Right forelimb (tissue), 1 donor: ENCODE measurements at regions not wholly inside any gene's neighbourhood (a gene's known extent, or its start where the extent isn't known, plus 50 kb on each side); places are given as distances from the start of the nearest gene placed in this dataset.

Experiments used
- DNase-seq: peaks from one replicate; pipeline ENCODE4 v3.0.0-alpha.2; 2018

- no peak for DNase-seq
Measured at GRCh38 chr15:87345961-87346360, 910.6 kb downstream of the NTRK3 start.

- no peak for DNase-seq
Measured at GRCh38 chr15:87343966-87344365, 912.6 kb downstream of the NTRK3 start.

GRCh38 chr15:87340370-87340769 is 916.2 kb downstream of the NTRK3 start:
- DNase-seq = no peak

- DNase-seq = no peak
Measured at GRCh38 chr15:87326269-87326668, 930.3 kb downstream of the NTRK3 start.

- no peak for DNase-seq
Measured at GRCh38 chr15:87322870-87323269, 933.7 kb downstream of the NTRK3 start.

GRCh38 chr15:87322265-87322664 is 934.3 kb downstream of the NTRK3 start:
- no peak for DNase-seq

GRCh38 chr15:87317900-87318299 is 938.6 kb downstream of the NTRK3 start:
- no peak for DNase-seq

- no peak for DNase-seq
Measured at GRCh38 chr15:87312221-87312620, 944.3 kb downstream of the NTRK3 start.

GRCh38 chr15:87300146-87300545 is 956.4 kb downstream of the NTRK3 start:
- DNase-seq = no peak

GRCh38 chr15:87294854-87295253 is 961.7 kb downstream of the NTRK3 start:
- DNase-seq = no peak

GRCh38 chr15:87293031-87293430 is 963.5 kb downstream of the NTRK3 start:
- no peak for DNase-seq

GRCh38 chr15:87287156-87287555 is 969.4 kb downstream of the NTRK3 start:
- DNase-seq = no peak

GRCh38 chr15:87269566-87269965 is 987.0 kb downstream of the NTRK3 start:
- DNase-seq = no peak

- DNase-seq = no peak
Measured at GRCh38 chr15:87268675-87269074, 987.9 kb downstream of the NTRK3 start.

- no peak for DNase-seq
Measured at GRCh38 chr15:87267798-87268197, 988.7 kb downstream of the NTRK3 start.

GRCh38 chr15:87263871-87264270 is 992.7 kb downstream of the NTRK3 start:
- DNase-seq = no peak

GRCh38 chr15:87263296-87263695 is 993.2 kb downstream of the NTRK3 start:
- DNase-seq = no peak

- DNase-seq = no peak
Measured at GRCh38 chr15:87245592-87245991, 1010.9 kb downstream of the NTRK3 start.

GRCh38 chr15:87243474-87243873 is 1013.1 kb downstream of the NTRK3 start:
- DNase-seq = no peak

- DNase-seq = no peak
Measured at GRCh38 chr15:87239582-87240230, 1016.8 kb downstream of the NTRK3 start.

- DNase-seq = no peak
Measured at GRCh38 chr15:87238451-87239068, 1018.0 kb downstream of the NTRK3 start.

- DNase-seq = no peak
Measured at GRCh38 chr15:87228460-87228859, 1028.1 kb downstream of the NTRK3 start.

GRCh38 chr15:87227846-87228245 is 1028.7 kb downstream of the NTRK3 start:
- DNase-seq = no peak

GRCh38 chr15:87225436-87225835 is 1031.1 kb downstream of the NTRK3 start:
- no peak for DNase-seq

- DNase-seq = no peak
Measured at GRCh38 chr15:87224404-87224803, 1032.1 kb downstream of the NTRK3 start.
